Stimulated activated CD4-positive, alpha-beta T cell treated with anti-CD3 and anti-CD28 coated beads, Interleukin-1b, Interleukin-23, amount 100 ng/mL, for 4 hours (primary cell): ENCODE measurements at regions not wholly inside any gene's neighbourhood (a gene's known extent, or its start where the extent isn't known, plus 50 kb on each side); places are given as distances from the start of the nearest gene placed in this dataset.

Source experiments
- DNase-seq, 2 donors: peaks; one replicate each; pipeline ENCODE4 v3.0.0-alpha.2; 2020; ENCODE audit warnings: low read depth in 2 of 2

GRCh38 chr7:109127145-109127544, 557.5 kb downstream of the DNAJB9 start:
- DNase-seq, result no peak

GRCh38 chr7:109131141-109131540, 561.5 kb downstream of the DNAJB9 start:
- no peak for DNase-seq

GRCh38 chr7:109136893-109137292, 567.2 kb downstream of the DNAJB9 start:
- DNase-seq, result no peak

GRCh38 chr7:109154748-109155147, 585.1 kb downstream of the DNAJB9 start:
- no peak for DNase-seq

GRCh38 chr7:109158246-109158645, 588.6 kb downstream of the DNAJB9 start:
- no peak for DNase-seq

- DNase-seq, result no peak
Observed at GRCh38 chr7:109176661-109177060, 607.0 kb downstream of the DNAJB9 start.

GRCh38 chr7:109178342-109178741, 608.7 kb downstream of the DNAJB9 start:
- no peak for DNase-seq

- no peak for DNase-seq
Observed at GRCh38 chr7:109179601-109180000, 609.9 kb downstream of the DNAJB9 start.

- DNase-seq, result no peak
Observed at GRCh38 chr7:109190766-109191398, 621.2 kb downstream of the DNAJB9 start.

GRCh38 chr7:109206196-109206595, 636.5 kb downstream of the DNAJB9 start:
- no peak for DNase-seq

GRCh38 chr7:109213081-109213480, 643.4 kb downstream of the DNAJB9 start:
- no peak for DNase-seq

- DNase-seq, result no peak
Observed at GRCh38 chr7:109215341-109215740, 645.7 kb downstream of the DNAJB9 start.

- DNase-seq, result no peak
Observed at GRCh38 chr7:109224100-109224499, 654.4 kb downstream of the DNAJB9 start.

- no peak for DNase-seq
Observed at GRCh38 chr7:109226699-109227098, 657.0 kb downstream of the DNAJB9 start.

GRCh38 chr7:109235316-109235715, 665.6 kb downstream of the DNAJB9 start:
- no peak for DNase-seq

- no peak for DNase-seq
Observed at GRCh38 chr7:109246330-109247077, 676.8 kb downstream of the DNAJB9 start.

GRCh38 chr7:109256762-109257560, 687.3 kb downstream of the DNAJB9 start:
- no peak for DNase-seq

- DNase-seq, result no peak
Observed at GRCh38 chr7:109259151-109259550, 689.5 kb downstream of the DNAJB9 start.

GRCh38 chr7:109261781-109262180, 692.1 kb downstream of the DNAJB9 start:
- no peak for DNase-seq

GRCh38 chr7:109266610-109267009, 696.9 kb downstream of the DNAJB9 start:
- DNase-seq, result no peak

- DNase-seq, result no peak
Observed at GRCh38 chr7:109276348-109276747, 706.7 kb downstream of the DNAJB9 start.

- no peak for DNase-seq
Observed at GRCh38 chr7:109282726-109283125, 713.1 kb downstream of the DNAJB9 start.

GRCh38 chr7:109284943-109285342, 715.3 kb downstream of the DNAJB9 start:
- no peak for DNase-seq
